ENCODE measurements at regions not wholly inside any gene's neighbourhood (a gene's known extent, or its start where the extent isn't known, plus 50 kb on each side); places are given as distances from the start of the nearest gene placed in this dataset.

DNA sequence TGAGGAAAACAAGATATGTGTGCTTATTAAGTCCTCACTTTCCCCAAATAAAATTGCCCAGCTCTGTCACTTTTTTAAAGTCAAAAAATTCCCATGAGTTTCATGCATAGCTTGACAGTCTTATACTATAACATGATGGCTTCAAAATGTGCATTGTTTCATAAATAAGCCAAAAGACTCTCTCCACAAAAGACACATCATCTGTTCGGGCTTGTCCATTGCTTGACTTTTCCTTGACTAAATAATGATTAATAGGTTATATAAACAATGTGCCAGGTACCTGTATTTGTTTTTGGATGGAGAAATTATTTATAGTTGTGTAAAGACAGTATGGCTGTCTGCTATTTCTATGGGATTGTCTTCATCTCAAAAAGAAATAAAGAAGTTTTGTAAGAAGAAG lies 329.2 kb upstream of the KLF3 start:
- TF ChIP-seq, protein P1, sequence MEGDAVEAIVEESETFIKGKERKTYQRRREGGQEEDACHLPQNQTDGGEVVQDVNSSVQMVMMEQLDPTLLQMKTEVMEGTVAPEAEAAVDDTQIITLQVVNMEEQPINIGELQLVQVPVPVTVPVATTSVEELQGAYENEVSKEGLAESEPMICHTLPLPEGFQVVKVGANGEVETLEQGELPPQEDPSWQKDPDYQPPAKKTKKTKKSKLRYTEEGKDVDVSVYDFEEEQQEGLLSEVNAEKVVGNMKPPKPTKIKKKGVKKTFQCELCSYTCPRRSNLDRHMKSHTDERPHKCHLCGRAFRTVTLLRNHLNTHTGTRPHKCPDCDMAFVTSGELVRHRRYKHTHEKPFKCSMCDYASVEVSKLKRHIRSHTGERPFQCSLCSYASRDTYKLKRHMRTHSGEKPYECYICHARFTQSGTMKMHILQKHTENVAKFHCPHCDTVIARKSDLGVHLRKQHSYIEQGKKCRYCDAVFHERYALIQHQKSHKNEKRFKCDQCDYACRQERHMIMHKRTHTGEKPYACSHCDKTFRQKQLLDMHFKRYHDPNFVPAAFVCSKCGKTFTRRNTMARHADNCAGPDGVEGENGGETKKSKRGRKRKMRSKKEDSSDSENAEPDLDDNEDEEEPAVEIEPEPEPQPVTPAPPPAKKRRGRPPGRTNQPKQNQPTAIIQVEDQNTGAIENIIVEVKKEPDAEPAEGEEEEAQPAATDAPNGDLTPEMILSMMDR (IDR thresholded peaks at IDR 0.05), result no peak
- TF ChIP-seq POLR2A (IDR thresholded peaks at IDR 0.05) (no peak), POLR2AphosphoS5 (IDR thresholded peaks at IDR 0.05) (no peak)

Data from breast epithelium (tissue), 3 donors.